Stomach (tissue), 4 donors: ENCODE measurements at regions not wholly inside any gene's neighbourhood (a gene's known extent, or its start where the extent isn't known, plus 50 kb on each side); places are given as distances from the start of the nearest gene placed in this dataset.

ENCODE experiments used
- POLR2AphosphoS5 ChIP-seq, 3 donors: sonication (generic); formaldehyde crosslinking; IDR thresholded peaks; one replicate each; pipeline ENCODE4 v1.6.1; 2016; ENCODE audit warnings: antibody characterized with exemption in 3 of 3
- TF ChIP-seq, protein P1 (sequence below), 7 experiments: fragments of 450-650 bp in 4 of 7; fragments of 200-600 bp in 3 of 7; sonication (generic) in 3 of 7; IDR thresholded peaks; one replicate each; pipeline ENCODE4 v1.5.1; 2016 to 2019; ENCODE audit warnings: antibody characterized with exemption in 7 of 7, control low read depth in 2 of 7, mild to moderate bottlenecking in 1 of 7

- TF ChIP-seq, protein P1, sequence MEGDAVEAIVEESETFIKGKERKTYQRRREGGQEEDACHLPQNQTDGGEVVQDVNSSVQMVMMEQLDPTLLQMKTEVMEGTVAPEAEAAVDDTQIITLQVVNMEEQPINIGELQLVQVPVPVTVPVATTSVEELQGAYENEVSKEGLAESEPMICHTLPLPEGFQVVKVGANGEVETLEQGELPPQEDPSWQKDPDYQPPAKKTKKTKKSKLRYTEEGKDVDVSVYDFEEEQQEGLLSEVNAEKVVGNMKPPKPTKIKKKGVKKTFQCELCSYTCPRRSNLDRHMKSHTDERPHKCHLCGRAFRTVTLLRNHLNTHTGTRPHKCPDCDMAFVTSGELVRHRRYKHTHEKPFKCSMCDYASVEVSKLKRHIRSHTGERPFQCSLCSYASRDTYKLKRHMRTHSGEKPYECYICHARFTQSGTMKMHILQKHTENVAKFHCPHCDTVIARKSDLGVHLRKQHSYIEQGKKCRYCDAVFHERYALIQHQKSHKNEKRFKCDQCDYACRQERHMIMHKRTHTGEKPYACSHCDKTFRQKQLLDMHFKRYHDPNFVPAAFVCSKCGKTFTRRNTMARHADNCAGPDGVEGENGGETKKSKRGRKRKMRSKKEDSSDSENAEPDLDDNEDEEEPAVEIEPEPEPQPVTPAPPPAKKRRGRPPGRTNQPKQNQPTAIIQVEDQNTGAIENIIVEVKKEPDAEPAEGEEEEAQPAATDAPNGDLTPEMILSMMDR (IDR thresholded peaks at IDR 0.05): no peak
- no peak for TF ChIP-seq POLR2AphosphoS5 (IDR thresholded peaks at IDR 0.05)
These were observed 73.0 kb upstream of the PFKP start for GRCh38 chr10:2994221-2994961.
